Activated T-cell treated with anti-CD3 and anti-CD28 coated beads for 1 hour (primary cell): ENCODE measurements at regions not wholly inside any gene's neighbourhood (a gene's known extent, or its start where the extent isn't known, plus 50 kb on each side); places are given as distances from the start of the nearest gene placed in this dataset.

Source experiments
- DNase-seq: peaks from one replicate; pipeline ENCODE4 v3.0.0-alpha.2; 2020; ENCODE audit warnings: low read depth

DNA sequence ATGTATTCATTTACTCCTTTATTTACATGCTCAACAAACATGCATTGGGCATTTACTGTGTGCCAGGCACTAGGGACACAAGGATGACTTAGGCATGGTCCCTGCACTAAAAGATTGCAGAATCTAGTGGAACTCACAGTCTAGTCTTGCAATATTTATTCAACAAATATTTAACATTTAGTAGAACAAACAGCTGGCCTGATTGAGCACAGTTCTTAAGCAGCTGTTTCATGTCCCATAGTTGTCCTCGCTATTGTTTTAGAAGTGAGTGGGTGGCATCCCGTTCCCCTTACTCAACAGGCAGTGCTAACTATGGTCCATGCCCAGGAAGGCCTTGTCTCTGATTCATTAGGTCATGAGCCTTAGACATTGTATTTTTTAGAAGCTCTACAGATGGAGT is 459.9 kb upstream of the CADM1 start:
- DNase-seq: no peak

DNA sequence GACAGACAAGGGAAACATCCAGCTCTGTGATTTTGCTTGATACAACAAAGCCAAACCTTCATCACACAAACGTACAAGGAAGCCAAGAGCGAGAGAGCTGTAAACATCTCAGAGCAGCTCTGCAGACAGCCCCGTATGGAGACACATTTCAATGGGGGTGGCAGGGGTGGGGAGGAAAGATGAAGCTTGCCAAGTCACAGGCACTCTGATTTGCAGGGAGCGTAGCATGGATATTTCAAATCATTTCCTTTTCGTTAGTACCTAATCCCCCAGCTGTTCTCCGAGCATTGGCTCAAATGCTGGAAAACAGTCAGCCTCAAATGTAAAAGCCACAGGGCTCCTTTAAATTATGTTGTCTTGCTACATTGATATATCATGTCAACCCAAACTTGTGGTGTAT is 458.9 kb upstream of the CADM1 start:
- no peak for DNase-seq

DNA sequence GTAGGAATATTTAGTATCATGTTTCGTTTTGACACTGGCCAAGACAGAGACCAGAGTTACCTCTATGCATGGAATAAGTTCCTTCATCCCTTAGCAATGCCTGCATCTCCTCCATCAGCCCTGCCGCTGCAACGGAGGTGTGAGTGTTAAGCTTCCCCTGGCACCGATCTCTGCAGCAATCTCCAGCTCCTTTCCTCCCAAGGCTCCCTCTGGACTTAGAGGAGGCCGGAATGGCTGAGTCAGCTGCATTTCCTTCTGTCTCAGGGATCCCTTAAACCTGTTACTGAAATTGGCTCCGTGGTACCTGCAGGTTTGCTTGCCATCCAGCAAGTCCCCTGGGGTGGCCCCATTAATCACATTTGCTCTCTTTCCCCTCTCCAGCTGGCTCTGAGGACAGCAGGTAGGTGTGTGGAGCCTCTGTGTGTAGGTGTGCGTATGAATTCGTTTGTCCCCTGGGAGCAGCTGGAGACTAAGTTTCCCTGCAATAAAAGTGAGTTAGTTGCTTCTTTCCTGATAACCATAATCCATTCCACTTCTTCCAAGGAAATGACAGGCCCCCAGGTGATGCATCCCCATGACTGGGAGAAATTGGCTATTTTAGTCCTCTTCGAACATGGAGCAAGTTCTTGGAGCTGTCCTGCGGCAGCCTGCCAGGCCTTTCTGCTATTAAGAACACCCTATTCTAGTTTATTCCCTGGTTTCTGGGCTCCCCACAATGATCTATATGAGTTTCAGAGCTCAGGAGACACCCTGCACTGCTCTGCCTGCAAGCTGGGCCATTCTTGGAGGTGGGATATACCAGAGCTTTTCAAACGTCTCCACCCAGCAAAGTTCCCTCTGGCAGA is 457.2 kb upstream of the CADM1 start:
- no peak for DNase-seq

DNA sequence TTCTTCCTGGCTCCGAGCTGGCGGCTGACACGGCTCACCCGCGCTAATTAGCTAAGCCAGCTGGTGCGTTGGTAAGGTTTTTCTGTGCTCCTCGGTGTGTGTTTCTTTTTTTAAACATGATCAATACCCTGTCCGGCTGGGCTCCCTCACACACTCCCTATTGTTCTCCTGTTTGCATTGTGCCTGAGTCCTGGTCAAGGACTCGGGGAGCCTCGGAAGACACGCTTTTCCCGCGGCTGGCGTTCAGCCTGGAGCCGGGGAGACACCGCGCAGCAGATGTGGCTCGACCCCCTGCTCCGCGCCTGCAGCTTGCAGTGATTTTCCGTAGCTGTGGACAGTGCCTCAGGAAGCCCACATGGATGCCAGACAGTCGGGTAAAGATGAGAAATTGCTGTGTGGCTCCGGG is 454.9 kb upstream of the CADM1 start:
- no peak for DNase-seq

DNA sequence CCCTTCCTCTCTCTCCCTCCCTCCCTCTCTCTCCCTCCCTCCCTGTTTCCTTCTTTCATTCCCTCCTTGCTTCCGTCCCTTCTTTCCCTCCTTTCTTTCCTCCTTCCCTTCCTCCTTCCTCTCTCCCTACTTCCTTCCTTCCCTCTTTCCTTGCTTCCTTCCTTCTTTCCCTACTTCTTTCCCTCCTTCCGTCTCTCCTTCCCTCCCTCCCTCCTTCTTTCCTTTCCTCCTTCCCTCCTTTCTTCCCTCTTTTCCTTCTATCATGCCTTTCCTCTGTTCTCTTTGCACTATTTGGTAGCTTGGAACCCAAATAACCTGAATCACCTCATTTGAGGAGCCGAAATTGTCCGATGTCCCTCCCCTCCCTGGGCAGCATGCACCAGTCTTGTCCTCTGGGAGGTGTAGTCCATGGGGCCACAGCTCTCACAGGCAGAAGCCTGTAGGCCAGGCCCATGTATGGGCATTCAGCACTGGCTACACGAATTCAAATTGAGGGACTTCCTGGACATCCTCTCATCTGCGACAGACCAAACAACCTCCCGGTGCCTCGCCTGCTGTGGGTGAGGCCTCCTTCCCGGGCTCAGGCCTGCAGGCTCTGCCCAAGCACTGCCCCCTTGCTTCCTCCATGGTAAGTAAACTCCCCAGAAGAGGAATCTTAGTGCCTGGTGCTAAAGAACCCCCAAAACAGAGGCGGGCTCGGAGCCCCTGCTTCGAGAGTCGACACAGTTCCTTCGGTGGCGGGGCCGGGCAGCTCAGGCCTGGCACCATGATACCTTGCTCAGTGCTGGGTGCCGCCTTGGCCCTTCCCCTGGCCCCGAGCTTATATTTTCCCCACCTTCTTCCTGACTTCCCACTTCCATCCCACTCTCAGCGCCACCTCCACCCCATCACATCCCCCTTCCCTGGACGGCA is 454.1 kb upstream of the CADM1 start:
- no peak for DNase-seq

DNA sequence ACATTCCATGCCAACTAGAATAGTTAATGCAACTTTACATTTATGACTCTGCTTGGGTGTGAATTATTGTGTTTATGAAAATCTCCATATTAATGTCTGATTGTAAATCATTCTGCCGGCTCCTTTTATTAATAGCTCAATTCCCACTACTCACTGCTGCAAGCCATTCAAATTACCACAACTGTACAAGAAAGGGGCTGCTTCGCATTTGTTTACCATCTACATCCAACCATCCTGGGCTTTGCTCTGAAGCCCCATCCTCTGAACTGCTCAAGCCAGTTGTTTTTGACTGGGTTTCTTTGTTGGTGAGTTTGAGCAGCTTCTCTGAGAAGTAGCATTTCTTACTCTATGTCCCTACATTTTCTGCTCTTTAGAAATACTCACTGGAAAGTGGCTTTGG is 451.6 kb upstream of the CADM1 start:
- DNase-seq: no peak

DNA sequence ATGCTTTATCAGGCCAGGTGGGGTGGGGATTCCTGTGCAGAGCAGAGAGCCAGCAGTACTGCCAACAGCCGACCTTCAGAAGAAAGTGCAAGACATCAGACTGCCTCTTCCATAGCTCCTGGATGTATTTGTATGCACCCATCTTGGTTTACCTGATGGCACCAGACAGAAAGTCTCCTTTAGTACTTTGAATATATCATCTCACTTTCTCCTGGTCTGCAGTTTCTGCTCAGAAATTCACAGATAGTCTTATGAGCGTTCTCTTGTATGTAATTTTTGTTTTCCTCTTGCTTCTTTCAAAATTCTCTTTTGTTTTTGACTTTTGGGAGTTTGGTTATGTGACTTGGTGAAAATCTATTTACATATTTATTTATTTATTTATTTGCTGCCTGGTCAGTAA is 446.4 kb upstream of the CADM1 start:
- no peak for DNase-seq

DNA sequence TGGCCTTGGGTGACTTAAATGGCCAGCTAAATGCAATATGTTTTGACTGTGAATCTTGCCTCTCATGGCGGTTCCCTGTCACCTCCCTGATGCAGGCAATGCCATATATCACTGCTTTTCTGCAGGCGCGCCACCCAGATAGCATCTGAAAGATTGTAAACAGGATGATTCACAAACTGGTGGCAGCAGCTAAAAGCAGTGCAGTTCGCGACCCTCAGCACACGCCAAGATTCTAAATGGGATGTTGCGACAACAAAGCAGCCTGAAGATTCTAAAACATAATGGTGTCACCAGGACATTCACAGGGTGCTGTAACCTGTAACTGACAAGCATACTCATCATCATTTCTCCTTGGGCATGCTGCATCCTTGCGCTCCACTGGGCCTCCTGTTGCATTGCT is 440.4 kb upstream of the CADM1 start:
- no peak for DNase-seq

DNA sequence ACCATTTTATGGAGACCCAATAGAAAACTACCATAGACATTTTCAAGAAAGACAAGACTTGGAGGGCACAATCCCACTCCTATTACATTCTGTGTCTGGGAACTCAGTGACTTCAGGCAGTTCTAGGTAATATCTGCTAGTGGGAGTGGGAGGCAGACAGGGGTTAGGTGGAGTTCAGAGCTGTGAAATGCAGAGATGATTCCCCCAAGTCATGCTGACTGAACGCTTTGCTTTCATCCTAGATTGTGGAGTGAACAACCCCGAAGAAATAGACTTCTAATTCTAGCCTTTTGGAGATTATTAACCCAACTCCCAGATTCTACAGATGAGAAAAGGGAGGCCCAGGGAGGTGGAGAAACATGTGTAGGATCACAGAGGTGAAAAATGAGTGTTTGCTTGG is 437.8 kb upstream of the CADM1 start:
- no peak for DNase-seq

DNA sequence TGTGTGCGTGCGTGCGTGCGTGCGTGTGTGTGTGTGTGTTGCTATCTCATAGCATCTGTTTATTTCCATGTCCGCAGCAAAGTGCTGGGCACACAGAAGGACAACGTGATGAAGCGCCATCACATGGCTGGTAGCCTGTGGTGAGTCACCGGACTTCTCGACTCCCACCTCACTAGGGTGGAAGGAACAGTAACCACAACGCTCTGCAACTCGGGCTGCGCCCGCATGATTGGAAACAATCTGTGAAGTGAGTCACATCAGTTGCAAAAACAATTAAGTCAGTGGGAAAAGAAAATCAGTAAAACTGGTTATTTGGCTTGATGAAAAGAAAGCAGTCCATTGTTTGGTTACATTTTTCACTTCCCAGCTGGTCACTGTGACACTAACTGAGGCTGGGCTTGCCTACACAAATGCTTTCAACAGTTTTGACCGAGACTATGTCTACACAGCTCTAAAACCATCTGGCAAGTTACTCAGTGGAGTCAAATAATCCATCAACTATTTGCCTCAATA is 437.3 kb upstream of the CADM1 start:
- no peak for DNase-seq

DNA sequence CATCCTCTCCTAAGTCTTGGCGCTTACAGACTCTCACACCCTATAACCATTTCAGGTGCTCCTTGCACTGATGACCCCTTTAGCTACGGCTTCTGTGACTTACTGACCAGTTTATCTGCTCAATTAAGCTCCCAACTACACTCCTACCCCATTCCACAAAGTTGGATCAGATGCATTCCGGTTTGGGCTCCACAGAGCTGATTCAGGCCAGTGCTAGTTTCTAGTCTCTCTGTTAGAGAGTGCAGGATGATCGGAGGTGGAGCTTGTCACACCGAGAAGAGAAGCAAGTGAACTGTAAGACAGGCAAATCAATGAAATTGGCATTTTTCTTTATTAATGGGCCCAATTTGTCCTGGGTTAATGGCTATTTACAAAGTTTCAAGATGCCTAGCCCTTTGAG is 436.8 kb upstream of the CADM1 start:
- no peak for DNase-seq

DNA sequence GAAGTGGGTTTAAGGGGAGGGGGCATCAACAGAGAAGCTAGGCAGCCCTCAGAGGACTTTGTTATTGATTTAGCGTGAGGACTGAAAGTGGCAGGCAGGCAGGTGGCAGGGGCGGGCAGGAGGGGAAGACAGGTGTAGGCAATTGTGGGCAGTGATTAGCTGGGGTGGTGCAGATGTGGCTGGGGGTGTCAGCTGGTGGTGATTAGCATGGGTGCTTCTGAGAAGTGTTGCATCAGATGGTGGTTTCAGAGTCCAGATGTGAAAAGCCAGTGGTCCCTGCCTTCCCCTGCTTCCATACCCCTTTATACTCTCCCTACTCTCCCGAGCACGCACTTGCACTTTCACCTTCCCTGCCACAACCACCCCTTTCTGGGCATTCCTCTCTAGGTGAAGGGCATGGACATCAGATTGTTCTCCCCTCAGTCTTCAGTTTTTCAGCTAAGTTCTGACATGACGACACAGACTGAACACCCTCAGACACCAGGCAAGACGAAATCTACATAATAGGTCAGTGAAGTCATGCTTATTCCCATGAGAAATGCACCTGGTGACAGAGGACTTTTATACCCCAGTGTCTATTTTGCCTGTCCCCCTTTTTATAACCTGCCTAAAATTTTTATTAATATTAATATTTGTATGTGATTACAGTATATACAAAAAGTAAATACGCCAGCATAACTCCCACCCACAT is 435.7 kb upstream of the CADM1 start:
- no peak for DNase-seq

DNA sequence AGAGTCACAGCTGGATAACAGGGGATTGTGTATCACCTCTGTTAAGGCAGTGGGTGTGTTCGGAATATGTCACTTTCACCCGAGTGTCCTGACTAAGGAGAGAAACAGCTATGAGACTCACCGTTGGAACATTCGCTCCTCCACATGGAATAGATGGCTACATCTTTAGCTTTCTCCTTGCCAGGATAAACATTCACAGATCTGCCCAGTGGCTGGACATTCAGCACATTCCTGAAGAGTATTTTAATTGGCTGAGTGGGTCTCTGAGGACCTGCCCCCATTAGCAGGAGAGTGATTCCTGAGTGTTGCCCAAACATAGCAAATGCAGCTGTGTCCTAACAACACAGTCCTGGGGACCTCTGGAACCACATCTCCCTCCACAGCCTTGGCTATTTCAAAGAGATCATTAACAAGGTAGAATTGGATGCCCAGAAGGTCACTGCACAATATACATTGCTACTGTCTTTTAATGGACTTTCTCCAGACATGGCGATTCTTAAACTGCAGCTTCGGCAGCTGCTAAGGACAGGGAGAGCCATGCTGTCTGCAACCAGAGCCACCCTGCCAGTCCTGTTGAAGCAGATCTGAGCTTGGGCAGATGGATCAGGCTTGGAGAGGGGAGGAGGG is 435.0 kb upstream of the CADM1 start:
- DNase-seq: no peak

DNA sequence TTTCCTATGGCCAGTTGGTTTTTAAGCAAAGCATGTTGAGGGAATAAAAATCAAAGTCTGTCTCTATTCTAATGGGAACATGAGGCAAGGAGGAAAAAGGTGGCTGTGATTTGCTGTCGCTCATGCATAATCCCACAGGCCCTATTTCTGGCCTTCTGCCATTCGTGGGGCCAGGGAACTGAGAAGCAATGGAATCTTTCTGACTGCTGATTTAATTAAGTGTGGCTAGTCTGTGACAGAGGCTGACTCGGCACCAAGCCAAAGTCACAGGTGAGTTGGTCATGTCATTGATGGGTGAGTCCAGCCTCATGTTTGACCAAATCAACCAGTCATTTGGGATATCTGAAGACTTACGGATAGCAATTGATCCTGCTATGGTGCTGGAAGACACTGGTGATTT is 429.3 kb upstream of the CADM1 start:
- no peak for DNase-seq

DNA sequence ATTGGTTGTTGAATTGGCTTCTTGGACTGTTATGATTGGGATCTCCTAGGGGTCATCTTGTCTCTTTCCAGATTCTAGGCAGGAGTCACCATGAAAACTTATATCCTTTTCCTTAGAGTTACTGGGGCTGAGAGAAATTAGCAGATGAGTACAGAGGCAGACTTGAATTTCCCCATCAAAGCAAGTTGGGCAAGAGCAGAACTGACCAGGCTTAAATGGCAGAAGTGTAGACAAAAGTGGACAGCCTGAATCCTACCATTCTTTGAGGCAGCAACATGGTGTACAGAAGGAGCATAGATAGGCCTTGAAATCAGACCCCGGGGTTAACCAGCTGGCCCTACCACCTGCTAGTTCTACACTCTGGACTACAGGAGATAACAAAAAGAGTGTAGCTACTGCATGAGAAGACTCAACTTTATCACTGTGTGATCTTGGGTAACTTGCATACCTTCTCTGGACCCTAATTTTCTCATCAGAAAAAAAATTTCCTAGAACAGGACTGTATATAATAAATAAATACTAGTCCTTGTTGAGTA is 427.4 kb upstream of the CADM1 start:
- no peak for DNase-seq

DNA sequence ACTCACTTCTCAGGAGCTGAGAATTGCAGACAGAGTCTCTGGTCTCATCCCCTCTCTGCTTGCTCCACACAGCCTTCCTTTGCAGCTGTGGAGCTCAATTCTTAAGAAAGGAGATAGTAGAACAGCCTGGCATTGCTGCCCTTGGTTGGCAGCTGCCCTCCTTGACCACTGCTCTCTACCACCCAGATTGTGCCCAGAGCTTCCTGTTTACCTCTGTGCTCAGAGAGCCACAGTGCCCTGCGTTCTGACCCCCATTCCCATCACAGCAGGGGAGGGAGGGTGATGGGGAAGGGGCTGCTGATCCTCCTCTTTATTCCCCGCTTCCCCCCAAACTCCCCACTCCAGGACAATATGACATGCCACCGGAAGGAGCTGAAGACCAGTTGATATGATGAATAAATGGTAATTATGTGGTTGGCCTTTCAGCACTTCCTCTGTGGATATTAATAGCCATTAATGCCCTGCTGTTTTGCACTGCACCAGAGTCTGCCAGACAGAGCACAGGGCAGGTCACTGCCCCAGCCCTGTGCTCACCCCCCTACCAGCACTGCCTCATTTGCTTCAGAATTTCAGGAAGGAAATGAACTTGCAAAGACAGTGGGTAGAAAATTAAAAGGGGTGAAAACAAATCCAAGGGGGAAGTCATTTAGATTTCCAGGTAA is 426.8 kb upstream of the CADM1 start:
- DNase-seq: no peak

DNA sequence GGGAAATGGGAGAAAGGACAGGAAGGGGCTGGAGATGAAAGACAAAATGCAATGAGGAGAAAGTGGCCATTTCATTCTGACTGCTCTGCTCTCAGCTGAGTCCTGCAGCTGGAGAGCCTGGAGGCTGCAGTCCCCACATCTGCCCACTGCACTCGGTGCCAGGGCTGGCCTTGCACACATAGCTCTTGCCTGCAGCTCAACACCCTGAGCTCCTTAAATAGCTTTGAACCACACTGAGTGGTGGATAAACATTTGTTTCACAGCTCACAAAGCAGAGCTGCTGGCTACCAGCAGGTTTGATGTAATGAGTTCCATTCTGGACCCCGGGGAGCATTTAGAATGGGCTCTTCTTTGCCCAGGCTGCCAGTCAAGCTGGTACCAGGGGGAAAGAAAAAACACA is 426.1 kb upstream of the CADM1 start:
- no peak for DNase-seq

DNA sequence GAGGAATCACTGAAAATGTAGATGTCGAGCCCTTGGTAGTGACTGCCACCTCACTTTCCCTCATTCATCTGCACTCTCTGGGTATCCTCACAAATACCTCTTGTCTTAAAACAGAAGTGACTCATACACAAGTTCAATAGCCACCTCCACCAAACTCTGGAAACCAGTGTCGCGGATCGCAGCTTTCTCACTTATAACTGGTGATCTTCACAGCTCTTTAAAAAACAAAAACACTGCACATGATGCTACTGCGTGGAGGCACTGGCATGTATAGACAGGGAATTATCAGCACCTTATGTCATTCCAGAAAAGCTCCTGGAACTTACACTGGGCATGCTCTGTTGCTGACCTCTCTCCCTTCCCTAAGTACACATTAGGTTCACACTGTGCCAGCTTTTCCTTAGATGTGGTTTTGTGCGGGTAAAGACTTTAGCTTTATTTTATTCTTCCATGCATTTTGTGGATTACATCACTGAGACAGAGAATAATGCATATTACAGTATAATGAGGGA is 425.5 kb upstream of the CADM1 start:
- DNase-seq: no peak

DNA sequence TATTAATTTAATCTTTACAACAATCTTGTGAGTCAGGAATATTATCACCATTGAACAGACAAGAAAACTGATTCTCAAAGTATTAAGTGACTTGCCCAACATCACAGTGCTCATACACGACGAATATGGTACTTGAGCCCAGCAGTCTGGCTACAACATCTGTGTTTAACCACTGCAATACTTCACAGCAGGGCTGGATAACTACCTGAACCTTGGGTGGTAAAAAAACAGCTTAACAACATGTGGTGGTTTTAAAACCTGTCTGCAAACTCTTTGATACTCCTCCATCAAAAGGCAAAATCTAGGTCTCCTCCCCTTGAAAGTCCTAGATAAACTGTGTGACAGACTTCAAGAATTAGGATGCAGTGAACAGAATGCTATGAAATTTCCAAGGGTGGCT is 424.6 kb upstream of the CADM1 start:
- DNase-seq: no peak

DNA sequence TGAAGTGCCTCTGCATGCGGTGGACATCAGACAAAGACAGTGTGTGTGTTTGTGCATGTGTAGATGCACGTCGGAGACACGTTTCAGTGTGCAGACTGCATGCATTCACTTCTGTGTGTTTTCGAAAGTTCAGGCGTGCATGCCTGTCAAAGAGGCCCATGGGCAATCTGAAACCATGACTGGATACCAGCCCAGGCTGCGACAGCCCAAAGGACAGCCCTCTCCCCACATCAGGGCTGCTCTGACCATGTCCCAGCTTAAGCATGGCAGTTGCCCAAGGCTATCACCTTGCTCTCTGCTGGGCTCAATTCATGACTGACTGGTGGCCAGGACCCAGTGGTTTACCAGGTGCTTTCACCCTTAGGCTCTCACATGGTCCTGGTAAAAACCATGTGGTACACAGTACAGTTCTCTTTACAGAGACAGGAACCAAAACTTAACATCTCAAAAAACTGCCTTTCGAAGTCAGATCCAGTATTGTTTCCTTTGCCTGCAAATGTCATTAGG is 423.7 kb upstream of the CADM1 start:
- DNase-seq: no peak

DNA sequence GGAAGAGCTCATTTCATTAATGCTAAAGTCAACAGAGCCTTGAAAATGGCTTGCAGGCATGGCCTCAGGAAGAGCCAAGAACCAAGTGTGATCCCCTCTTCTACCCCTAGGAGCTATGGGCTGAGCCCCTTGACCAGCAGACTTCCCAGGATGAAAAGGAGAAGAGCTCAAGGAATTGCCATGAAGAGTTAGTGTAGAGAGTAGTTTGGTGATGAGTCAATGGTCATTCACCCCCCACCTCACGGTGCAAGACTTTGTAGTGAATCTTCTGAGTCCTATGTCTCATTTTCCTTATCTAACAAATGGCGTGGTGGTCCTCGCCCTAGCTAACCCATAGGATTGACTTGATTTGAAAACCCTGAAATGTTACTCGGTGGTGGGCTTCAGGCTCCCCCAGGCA is 422.4 kb upstream of the CADM1 start:
- DNase-seq: no peak
